ENCODE measurements at regions not wholly inside any gene's neighbourhood (a gene's known extent, or its start where the extent isn't known, plus 50 kb on each side); places are given as distances from the start of the nearest gene placed in this dataset.

DNA sequence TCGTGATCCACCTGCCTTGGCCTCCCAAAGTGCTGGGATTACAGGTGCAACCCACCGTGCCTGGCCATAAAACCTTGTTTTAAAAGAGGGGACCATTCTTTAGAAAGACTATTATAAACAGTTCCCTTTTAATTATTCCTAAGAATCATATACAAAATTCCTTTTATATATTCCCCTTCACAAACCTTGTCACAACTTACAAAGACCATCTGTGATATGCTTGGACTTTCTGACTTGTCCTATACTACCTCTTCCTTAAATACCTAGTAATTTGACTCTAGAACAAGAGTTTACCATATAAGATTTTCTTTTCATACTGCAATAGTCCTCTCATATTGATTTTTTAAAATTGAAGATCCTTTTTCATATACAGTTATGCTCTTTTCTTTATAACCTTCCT lies 135.8 kb upstream of the PRSS16 start:
- Histone ChIP-seq H3K27ac (no peak overlapping the region), H3K4me3 (replicated peaks in 1 of 3) (no peak overlapping the region), H3K4me1 (no peaks in the 10 kb centered on the region), H3K9me3 (no peaks in the 10 kb centered on the region), H3K27me3 (no peaks in the 10 kb centered on the region), H3K36me3 (no peaks in the 10 kb centered on the region)
- intact Hi-C loops (cut with DNase I), result no loop called here
- WGBS, 2 donors, result 77 to 81% methylated on average over 2 of the region's 2 CpGs
- DNase-seq, result no peak
- TF ChIP-seq, protein P1, sequence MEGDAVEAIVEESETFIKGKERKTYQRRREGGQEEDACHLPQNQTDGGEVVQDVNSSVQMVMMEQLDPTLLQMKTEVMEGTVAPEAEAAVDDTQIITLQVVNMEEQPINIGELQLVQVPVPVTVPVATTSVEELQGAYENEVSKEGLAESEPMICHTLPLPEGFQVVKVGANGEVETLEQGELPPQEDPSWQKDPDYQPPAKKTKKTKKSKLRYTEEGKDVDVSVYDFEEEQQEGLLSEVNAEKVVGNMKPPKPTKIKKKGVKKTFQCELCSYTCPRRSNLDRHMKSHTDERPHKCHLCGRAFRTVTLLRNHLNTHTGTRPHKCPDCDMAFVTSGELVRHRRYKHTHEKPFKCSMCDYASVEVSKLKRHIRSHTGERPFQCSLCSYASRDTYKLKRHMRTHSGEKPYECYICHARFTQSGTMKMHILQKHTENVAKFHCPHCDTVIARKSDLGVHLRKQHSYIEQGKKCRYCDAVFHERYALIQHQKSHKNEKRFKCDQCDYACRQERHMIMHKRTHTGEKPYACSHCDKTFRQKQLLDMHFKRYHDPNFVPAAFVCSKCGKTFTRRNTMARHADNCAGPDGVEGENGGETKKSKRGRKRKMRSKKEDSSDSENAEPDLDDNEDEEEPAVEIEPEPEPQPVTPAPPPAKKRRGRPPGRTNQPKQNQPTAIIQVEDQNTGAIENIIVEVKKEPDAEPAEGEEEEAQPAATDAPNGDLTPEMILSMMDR (IDR thresholded peaks at IDR 0.05), result no peak
- TF ChIP-seq POLR2A (IDR thresholded peaks at IDR 0.05), result no peak

DNA sequence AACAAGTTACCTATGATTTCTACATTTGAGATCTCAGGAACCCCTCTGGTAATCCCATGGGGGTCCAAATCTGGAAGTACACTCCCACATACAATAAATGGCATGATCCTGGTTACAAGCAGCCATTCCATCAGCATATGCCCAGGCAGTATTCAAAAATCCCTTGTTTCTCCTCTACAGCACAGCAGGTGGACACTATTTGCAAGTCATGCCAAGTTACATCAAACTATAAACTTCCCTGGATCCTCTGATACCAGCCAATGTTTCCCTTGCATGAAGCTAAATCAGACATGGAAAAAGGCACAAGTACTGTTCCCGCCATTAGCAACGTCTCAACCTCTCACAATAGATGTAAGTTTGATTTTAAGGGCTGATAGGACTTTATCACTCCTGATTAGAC lies 134.5 kb upstream of the PRSS16 start:
- Histone ChIP-seq H3K4me1 (no peaks in the 10 kb centered on the region), H3K27ac (no peak overlapping the region), H3K9me3 (no peaks in the 10 kb centered on the region), H3K36me3 (no peaks in the 10 kb centered on the region), H3K4me3 (replicated peaks in 1 of 3) (no peak overlapping the region), H3K27me3 (no peaks in the 10 kb centered on the region)
- no peak for DNase-seq
- TF ChIP-seq POLR2A (IDR thresholded peaks at IDR 0.05), result no peak
- TF ChIP-seq, protein P1 (IDR thresholded peaks at IDR 0.05), result no peak
- WGBS, 2 donors, result 88 to 100% methylated on average over 2 of the region's 2 CpGs
- intact Hi-C loops (cut with DNase I), result no loop called here

DNA sequence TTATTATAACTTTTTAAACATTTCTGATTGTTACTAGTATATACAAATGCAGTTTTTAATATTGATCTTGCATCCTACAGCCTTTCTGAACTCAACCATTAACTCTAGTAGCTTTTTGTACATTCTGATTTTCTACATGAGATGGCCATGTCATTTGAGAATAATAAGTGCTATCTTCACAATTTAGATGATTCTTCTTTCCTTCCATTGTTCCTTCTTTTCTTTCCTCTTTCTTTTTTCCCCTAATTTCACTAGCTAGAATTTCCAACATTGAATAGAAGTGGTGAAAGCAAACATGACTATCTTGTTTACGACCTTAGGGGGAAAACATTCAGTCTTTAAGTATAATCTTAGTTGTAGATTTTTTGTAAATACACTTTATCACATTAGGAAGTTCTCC lies 128.2 kb upstream of the PRSS16 start:
- intact Hi-C loops (cut with DNase I), result no loop called here
- 92 to 96% methylated on average over 1 of the region's 1 CpG for WGBS, 2 donors
- no peaks in the 10 kb centered on the region for H3K4me1 ChIP-seq
- DNase-seq, result no peak
- H3K27me3 ChIP-seq, result no peaks in the 10 kb centered on the region
- H3K9me3 ChIP-seq, result no peaks in the 10 kb centered on the region
- H3K27ac ChIP-seq, result no peak overlapping the region
- no peak overlapping the region for H3K4me3 ChIP-seq (replicated peaks in 1 of 3)
- no peak for TF ChIP-seq POLR2A (IDR thresholded peaks at IDR 0.05)
- TF ChIP-seq, protein P1 (IDR thresholded peaks at IDR 0.05), result no peak
- H3K36me3 ChIP-seq, result no peaks in the 10 kb centered on the region

DNA sequence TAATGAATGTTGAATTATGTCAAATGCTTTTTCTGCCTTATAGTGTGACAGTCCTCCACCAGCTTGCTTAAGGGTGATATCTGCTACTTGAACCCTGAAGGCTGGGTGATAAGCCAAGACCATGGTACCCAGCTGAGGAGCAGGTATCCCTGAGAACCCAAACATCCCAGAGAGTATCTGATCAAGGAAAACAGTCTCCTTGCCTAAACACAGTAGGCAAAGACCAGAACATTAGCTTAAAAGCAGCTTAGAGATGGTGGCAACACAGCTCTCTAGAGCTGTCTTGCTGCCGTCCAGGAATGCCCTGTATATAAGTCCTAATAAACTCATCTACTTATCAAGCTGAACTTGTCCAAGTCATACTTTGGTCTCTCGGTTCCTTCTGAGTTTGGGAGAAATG lies 127.7 kb upstream of the PRSS16 start:
- H3K27ac ChIP-seq, result no peak overlapping the region
- DNase-seq, result no peak
- H3K4me1 ChIP-seq, result no peaks in the 10 kb centered on the region
- no peaks in the 10 kb centered on the region for H3K36me3 ChIP-seq
- no peaks in the 10 kb centered on the region for H3K27me3 ChIP-seq
- TF ChIP-seq POLR2A (IDR thresholded peaks at IDR 0.05), result no peak
- TF ChIP-seq, protein P1 (IDR thresholded peaks at IDR 0.05), result no peak
- intact Hi-C loops (cut with DNase I), result loop anchor here (10.0 kb wide), 1 partner anchor 775 kb away; a partner anchor contains a TSS
- H3K9me3 ChIP-seq, result no peaks in the 10 kb centered on the region
- H3K4me3 ChIP-seq (replicated peaks in 1 of 3), result no peak overlapping the region
- WGBS, 2 donors, result 92 to 94% methylated on average over 2 of the region's 2 CpGs

DNA sequence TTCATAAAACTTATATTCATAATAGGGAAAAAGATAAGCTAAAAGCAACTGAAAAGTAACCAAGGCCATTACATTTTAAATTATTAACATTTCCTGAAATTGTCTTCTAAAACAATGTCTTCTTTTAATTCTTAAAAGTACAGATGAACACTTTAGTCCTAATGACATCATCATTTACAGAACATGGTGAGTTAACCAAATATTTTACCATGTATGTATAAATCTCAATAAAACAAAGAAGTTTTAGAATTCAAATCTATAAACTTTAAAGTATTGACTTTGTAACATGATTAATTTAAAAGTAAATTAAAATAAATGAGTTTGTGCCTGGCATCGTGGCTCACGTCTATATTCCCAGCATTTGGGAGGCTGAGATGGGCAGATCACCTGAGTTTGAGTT lies 125.9 kb upstream of the PRSS16 start:
- 94 to 97% methylated on average over 2 of the region's 2 CpGs for WGBS, 2 donors
- Histone ChIP-seq H3K4me3 (replicated peaks in 1 of 3) (no peak overlapping the region), H3K9me3 (no peaks in the 10 kb centered on the region), H3K27ac (no peak overlapping the region), H3K36me3 (no peaks in the 10 kb centered on the region), H3K27me3 (no peaks in the 10 kb centered on the region), H3K4me1 (peaks cover 0 to 2% of the 10 kb centered on the region in 2 donors)
- TF ChIP-seq POLR2A (IDR thresholded peaks at IDR 0.05), result no peak
- TF ChIP-seq, protein P1 (IDR thresholded peaks at IDR 0.05), result no peak
- intact Hi-C loops (cut with DNase I), result loop anchor here (10.0 kb wide), 1 partner anchor 773 kb away; a partner anchor contains a TSS
- no peak for DNase-seq

Data from thyroid gland (tissue), 4 donors.